GM21381 (cell line): ENCODE measurements at regions not wholly inside any gene's neighbourhood (a gene's known extent, or its start where the extent isn't known, plus 50 kb on each side); places are given as distances from the start of the nearest gene placed in this dataset.
"Not testable (repeated sequence)": the region's sequence is repeated elsewhere in the genome, so short reads cannot be mapped to it uniquely, and the experiment has no call there.

Experiments
- ATAC-seq: cut with Tn5 transposase; IDR thresholded peaks from one replicate; pipeline ENCODE4 v1.9.1; 2021; ENCODE audit warnings: mild to moderate bottlenecking, moderate library complexity; ENCODE audit not compliant: unreplicated experiment

GRCh38 chr22:22296047-22296446 is 51.5 kb downstream of the VPREB1 start:
- not testable (repeated sequence) for ATAC-seq

GRCh38 chr22:22297159-22297793 is 52.7 kb downstream of the VPREB1 start:
- not testable (repeated sequence) for ATAC-seq

- peak; percentile 85 for ATAC-seq
Observed at GRCh38 chr22:22297794-22298653, 53.4 kb downstream of the VPREB1 start.

- not testable (repeated sequence) for ATAC-seq
Observed at GRCh38 chr22:22298654-22299009, 54.0 kb downstream of the VPREB1 start.

GRCh38 chr22:22300511-22300910 is 55.9 kb downstream of the VPREB1 start:
- not testable (repeated sequence) for ATAC-seq

- not testable (repeated sequence) for ATAC-seq
Observed at GRCh38 chr22:22300946-22301345, 56.4 kb downstream of the VPREB1 start.

- ATAC-seq: no peak
Observed at GRCh38 chr22:22316589-22316988, 72.0 kb downstream of the VPREB1 start.

- no peak for ATAC-seq
Observed at GRCh38 chr22:22318723-22319465, 74.3 kb downstream of the VPREB1 start.

GRCh38 chr22:22321743-22322611 is 77.4 kb downstream of the VPREB1 start:
- peak; percentile 78 for ATAC-seq

GRCh38 chr22:22322792-22323191 is 78.2 kb downstream of the VPREB1 start:
- ATAC-seq: no peak

GRCh38 chr22:22327723-22328122 is 83.1 kb downstream of the VPREB1 start:
- no peak for ATAC-seq

GRCh38 chr22:22329792-22330191 is 85.2 kb downstream of the VPREB1 start:
- ATAC-seq: no peak

- not testable (repeated sequence) for ATAC-seq
Observed at GRCh38 chr22:22335640-22336039, 91.1 kb downstream of the VPREB1 start.

GRCh38 chr22:22336333-22336732 is 91.7 kb downstream of the VPREB1 start:
- not testable (repeated sequence) for ATAC-seq

- ATAC-seq: not testable (repeated sequence)
Observed at GRCh38 chr22:22338778-22339177, 94.2 kb downstream of the VPREB1 start.

GRCh38 chr22:22341736-22342135 is 97.2 kb downstream of the VPREB1 start:
- ATAC-seq: no peak

GRCh38 chr22:22342697-22343580 is 98.4 kb downstream of the VPREB1 start:
- no peak for ATAC-seq

GRCh38 chr22:22343581-22344296 is 99.2 kb downstream of the VPREB1 start:
- ATAC-seq: no peak

- ATAC-seq: no peak
Observed at GRCh38 chr22:22344430-22344829, 99.8 kb downstream of the VPREB1 start.
